ENCODE measurements at regions not wholly inside any gene's neighbourhood (a gene's known extent, or its start where the extent isn't known, plus 50 kb on each side); places are given as distances from the start of the nearest gene placed in this dataset.

DNA sequence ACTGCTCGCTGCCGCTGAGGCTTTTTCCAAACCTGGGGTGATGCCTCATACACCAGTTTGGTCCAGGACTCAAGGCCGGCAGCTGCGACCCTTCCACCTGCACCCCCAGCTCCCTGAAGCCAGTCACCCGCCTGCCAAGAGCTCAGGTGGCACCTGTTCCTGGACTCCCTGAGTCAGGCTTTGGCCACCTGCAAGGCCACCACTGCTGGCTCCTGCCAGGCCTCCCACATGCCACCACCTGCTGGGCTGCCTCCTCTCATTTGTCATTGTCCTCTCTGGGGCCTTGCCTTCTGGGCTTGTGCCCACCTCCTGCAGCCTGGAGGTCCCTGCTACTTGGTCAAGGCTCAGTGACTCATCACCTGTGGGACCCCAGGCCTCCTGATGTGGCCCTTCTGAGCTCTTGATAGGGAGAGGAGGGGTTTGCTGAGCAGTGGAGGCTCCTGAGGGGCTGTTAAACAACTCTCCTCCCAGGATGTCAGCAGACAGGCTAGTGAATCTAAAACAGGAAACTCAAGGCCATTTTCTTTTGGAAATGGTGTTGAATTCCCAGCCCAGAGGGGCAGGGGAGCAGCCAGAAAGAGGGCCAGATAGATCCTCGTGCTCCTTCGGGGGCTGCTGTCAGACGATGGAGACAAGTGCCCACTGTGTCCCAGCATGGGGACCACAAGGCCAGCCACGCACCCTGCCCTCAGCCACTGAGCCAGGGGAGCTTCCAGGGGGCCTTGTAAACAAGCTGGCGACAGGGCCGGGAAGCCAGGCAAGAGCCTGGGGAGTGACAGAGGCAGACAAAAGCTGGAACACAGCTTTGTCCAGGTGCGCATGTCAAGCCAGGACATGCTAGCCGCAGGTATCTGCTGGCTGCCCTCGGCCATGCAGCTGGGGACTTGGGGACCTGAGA, 416.8 kb downstream of the LRATD1 start:
- DNase-seq = no peak

DNA sequence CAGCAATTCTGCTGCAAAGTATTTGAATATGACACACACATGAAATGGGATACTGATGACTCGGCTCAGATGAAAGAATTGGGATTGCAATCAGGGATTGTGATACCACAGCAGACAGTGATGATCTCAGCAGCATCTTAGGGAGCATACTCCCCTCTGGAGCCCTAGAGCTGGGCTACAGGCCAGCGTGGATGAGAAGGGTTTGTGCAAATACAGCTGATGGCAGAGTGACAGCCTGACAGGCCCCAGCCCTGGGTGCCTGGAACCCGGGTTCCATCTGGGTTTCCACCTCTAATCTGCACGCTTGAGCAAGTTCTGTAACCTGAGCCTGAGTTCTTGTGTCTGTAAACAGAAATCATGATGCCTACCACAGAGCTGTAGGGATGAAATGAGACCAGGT, 418.0 kb downstream of the LRATD1 start:
- no peak for DNase-seq

DNA sequence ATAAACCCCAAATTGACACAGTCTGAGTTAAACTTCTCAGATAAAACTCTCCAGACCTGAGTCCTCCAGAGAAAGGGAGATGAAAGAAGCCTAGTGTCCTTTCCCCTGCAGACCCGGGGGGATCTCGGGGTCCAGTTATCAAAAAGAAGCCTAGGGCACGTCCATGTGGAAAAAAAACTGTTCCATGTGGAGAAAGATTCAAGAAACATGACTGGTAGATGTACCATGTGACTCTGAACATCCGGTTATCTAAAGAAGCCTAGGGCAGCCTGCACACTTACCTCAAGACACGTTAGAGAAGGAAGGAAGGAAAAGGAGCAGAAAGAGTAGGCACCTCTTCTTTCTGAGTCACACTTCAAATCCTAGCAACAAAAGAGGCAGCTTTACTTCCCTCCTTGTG, 421.0 kb downstream of the LRATD1 start:
- no peak for DNase-seq

DNA sequence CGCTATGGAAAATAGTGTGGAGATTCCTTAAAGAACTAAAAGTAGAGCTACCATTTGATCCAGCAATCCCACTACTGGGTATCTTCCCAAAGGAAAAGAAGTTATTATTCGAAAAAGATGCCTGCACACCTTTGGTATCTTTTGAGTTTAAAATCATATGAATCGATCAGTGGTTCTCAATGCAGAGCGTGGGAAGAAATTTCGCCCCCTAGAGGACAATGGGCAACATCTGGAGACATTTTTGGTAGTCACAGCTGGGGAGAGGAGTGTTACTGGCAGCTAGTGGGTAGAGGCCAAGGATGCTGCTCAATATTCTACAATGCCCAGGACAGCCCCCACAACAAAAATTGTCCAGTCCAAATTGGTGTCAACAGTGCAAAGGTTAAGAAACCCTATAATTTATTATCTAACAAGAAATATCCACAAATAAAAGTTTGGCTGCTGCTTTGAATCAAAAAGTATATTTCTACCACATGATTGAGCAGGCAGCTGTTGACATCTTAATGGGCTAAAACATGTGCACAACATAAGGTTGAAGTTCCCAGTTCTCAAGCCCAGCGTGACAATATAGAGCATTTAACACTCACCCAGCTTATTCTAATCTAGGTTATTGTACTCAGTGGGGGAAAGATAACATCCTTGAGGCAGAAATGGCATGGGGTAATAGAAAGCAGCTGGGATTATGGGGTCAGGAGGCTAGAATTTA, 425.7 kb downstream of the LRATD1 start:
- no peak for DNase-seq

DNA sequence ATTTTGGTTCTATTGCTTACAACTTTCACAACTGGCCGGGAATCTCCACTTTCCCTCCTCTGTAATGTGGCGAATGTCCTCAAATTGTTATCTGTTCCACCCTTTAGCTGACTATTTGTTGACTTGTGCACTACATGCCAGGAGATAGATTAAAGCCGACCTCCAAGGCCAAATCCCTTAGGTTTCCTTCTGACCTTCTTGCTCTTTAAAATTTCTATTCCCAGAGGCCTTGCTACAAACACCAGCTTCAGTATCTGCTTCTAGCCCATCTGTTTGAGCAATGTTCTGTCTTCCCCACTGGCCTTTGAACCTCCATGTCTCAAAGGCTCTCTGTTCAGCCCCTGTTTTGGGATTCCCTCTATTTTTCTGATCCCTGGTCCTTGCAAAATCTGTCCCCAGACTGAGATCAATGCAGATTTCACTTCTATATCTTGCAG, 426.2 kb downstream of the LRATD1 start:
- DNase-seq = no peak

DNA sequence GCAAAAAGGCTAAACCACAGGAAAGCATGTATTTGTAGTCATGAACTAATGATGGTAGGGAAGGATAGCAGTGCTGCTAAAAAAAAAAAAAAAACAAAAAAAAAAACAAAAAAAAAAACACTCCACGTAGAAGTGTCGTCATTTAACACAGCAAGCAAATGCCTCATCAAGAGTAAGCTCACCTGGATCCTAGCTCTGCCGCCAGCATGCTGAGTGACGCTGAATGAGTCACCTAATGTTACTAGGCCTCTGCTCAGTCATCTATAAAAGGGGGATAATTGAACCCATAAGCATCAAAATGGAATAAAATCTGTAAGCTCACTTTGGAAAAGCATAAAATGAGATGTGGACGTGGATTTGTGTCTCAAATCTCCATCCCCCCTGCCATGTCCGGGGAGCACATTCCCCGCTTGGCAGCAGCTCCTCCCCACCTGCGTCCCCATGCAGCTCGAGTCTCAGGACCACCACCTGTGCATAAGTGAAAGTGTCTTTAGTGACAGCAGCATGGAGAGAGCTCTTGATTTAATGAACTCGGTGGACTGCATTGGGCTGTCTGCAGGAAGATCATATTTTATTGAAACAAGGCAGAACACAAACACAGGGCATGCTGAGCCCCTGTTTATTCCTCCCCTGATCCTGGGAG, 427.5 kb downstream of the LRATD1 start:
- no peak for DNase-seq

DNA sequence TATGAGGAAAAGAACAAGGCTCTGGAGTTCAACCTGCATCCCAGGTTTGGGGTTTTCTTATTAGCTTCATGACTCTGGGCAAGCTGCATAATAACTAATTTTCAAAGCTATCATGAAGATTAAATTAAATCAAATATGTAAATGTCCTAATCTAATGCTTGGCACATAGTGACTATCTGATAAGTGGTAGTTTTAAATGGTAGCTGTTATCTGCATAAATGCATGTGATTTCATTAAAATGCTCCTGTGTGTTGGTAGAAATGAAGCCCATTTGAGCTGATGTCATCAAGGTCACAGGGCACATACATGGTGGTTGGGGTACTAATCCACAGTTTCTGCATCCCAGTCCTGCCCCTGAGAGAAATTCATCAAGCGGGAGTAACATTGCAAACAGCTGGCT, 428.8 kb downstream of the LRATD1 start:
- no peak for DNase-seq

DNA sequence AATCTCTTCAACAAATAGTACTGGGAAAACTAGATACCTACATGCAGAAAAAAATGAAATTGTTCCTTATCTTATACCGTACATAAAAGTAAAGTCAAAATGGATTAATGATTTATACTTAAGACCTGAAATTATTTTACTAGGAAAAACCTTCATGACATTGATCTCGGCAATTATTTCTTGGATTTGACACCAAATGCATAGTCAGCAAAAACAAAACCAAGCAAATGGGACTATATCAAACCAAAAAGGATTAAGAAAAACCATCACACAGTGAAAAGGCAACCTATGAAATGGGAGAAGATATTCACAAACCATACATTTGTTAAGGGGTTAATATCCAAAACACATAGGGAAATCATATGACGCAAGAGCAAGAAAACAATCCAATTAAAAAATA, 433.6 kb downstream of the LRATD1 start:
- DNase-seq = no peak

DNA sequence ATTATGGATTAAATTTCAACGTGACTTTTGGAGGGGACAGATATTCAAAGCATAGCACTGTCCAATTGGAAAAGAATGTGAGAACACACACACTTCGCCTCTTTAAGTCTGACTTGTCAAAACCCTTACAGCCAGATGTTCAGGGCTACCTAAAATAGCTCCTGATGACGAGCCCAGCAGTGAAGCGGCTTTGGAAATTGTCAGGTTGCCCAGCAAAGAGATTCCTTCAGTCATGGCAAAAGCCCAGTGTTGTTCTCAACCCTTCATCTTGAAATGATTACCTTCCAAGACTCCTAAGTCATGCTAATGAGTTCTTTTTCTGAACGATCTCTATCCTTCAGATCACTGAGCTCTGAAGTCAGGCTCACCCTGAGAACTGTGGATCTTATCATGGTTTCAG, 436.6 kb downstream of the LRATD1 start:
- DNase-seq = no peak

DNA sequence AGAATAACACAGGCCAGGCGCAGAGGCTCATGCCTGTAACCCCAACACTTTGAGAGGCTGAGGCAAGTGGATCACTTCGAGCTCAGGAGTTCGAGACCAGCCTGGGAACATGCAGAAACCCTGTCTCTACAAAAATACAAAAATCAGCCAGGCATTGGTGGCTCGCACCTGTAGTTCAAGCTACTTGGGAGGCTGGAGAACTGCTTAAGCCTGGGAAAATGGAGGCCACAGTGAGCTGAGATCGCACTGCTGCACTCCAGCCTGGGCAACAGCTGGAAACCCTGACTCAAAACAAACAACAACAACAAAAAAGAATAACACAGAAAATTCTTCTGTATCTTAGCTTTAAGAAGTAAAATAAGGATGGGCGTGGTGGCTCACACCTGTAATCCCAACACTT, 440.3 kb downstream of the LRATD1 start:
- no peak for DNase-seq

DNA sequence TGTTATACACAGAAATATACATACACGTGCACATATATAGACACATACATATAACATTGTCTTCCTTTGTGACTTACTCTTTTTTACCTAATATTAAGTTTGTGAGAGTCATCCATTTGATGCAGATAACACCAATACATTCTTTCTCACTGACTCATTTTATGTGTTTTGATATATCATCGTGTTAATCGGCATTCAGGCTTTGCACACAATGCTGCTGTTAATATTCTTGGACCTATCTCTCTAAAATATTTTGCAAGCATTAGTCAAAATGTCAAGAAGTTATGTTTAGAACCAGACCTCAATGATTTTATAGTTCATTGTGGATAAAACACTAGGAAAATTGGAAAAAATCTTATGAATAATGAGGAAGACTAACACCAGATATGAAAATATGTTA, 441.1 kb downstream of the LRATD1 start:
- peak; percentile 81 for DNase-seq

DNA sequence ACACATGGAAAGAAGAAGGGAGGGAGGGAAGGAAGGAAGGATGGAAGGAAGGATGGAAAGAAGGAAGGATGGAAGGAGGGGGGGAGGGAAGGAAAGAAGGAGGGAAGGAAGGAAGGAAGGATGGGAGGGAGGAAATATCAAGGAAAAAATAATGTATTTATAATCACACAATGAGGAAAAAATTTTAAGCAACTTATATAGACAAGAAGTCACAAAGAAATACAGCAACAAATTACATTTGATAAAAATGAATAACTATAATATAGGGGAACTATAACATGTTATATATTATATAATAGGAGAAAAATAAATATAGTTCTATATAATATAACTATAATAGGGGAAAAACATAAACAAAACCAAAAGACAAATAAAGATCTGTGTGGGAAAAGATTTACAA, 441.8 kb downstream of the LRATD1 start:
- DNase-seq = no peak

DNA sequence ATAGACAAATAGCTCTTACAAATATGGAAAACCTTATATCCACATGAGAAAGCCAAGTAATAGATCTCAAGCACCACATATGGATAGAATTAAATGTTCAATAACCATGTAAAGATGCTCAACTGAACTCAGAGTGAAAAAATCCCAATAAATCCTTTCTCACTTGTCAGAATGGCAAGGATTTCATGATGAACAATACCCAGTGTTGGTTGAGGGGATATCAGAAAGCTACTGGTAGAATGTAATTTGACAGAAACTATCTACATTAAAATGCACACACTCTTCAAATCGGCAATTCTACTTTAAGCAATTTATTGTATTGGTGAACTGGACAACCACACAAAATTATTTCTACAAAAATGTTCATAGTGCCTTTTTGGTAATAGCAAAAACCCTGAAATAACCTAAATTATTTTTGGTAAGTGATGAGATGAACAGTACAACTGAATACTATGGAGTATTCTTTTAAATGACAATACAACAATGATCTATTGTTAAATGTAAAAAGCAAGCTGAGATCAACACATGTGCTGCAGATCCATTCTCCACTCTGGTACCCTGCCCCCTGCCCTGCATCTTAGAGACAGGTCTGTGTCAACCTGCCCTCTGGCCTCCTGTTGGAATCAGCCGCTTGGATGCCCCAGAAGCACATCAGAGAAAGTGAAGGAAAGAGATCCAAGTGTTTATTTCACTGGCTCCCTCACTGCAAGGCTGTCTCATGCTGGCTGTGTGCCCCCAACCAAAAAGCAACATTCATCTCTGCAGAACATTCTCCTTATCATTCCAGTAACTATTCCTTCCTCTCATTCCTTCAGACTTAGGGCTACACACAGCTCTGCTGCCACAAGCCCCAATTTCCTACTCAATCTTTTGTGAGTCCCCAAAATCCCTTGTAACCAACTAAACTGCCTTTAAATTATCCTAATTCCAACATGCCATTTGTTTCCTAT, 442.5 kb downstream of the LRATD1 start:
- DNase-seq = no peak

DNA sequence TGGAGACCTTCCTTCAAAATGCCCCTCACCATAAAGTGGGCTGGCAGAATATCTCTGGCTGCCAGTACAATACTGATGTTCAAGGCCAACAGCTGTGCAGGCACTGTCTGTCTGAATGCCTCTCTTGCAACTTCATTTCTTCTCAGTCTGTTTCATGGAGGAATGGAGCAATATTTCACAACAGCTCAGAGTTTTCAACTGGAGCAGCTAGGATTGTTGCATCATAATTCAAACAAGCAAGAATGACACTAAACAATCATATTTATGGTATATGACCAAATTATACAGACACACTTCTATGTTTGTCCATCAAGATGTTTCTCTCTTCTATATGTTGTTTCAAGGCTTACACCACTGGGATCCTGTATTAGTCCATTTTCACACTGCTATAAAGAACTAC, 444.2 kb downstream of the LRATD1 start:
- no peak for DNase-seq

DNA sequence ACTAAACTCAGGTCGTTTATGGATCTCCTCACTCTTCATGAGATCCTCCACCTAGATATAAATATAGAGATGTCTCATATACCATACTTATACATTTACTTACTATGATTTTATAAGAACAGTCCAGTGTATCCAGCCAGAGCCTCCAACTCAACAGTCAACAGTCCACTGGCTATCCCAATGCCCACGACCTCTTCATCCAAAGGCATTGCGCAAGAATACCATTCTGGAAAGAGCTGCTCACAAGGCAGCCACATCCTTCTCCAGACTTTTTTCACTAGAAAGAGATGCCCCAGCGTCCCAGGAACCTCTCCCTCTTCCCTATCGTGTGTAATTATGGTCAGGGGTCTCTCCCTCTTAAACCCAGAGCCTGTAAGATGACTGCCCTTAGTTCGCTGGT, 448.8 kb downstream of the LRATD1 start:
- no peak for DNase-seq

DNA sequence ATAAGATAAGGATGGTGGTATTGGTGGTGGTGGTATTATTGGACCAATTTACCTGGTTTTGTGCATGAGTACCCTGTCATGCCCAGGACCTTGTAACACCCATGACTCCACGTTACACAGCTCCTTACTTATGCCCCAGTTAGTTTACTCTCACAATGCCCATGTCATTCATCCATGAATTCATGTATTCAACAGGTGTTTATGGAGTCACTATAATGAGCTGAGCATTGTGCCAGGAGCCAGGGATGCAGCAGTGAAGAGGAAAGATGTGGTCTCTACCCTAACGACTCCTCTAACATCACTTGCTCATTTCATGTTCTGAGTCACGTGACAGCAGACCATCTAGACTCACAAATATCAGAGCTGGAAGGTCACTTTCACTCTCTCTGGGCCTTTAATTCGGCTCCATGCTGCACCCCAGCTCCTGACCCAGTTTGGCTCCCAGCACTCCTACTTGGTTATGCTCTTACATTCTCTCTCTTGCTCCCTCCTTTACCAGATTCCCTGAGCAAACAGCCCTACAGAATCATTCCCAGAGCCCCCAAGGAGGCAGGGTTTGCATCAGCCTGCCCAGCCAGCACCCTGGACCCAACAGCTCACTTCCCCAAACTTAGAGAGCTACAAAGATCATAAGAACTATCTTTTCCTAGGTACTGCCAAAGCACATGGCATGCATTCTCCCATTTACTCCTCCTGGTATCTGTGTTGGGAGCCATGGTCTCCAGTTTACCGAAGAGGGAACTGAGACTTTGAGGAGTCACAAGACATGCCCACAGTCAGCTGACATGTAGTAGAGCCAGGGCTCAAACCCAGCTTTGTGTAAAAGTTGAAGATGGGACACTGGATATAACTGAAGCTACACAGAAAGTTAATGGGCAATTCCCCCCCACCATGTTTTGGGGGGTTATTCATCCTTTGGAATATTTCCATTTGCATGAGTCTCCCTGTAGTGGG, 449.9 kb downstream of the LRATD1 start:
- DNase-seq = no peak

DNA sequence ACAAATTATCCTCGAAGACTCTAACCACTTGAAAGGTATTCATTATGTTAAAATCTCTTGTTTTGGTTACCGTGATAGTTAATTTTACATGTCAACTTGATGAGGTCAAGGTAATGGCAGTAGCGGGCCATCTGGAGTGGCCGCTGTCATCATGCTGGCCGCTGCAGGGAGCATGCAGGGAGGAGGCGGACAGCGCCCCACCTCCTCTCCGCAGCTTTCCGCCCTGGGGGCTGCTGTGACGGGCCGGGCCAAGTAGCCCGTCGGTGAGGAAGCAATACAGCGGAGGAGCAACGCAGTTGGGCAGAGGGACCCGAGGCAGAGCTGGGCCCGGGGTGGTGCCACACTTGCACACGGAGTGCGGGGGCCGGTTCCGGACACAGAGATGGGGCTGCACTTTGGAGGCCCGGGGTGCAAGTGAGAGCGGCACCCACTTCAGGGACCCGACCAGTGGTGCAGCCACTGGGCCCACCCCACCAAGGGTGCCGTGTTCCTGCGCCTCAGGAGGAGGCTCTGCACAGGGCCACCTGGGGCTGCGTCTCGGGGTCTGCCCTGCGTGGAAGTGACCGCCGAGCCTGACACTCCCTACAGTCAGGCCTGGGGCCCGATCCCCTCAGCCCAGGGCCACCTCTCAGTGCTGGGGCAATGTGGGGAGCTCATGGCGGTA, 452.4 kb downstream of the LRATD1 start:
- no peak for DNase-seq

DNA sequence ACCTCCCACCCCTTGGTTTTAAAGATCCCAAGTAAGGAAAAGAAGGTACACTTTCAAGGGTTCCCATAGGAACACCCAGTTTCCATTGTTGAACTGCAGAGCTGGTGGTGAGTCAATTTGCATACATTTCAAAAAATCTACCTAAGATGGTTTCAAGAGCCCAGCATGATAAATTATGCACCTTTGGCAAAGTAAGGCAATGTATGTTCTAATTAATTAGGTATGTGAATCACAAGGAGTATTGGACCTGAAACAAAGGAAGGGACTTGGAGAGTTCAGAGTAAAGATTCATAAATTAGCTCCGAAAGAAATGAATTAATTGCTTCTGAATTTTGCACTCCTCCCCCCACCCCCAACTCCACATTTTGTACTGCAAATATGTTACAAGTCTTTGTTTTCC, 459.7 kb downstream of the LRATD1 start:
- no peak for DNase-seq

DNA sequence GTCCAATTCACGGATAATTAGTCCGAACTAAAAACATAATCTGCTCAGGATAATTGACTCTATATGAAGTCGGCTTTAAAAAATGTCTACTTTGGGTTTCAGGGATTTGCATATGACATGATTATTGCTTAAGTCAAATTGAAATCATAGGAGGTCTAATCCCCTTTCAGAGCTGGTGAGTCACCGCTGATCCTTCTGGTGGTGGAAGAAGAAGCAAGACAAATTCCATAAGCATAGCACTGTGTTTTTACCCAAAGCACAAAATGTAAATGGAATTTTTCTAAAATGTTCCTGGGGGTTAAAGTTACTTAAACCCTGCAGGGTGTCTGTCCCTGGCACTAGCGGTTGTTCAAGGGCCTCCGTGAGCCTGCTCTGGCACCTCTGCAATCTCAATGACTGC, 460.2 kb downstream of the LRATD1 start:
- DNase-seq = no peak

DNA sequence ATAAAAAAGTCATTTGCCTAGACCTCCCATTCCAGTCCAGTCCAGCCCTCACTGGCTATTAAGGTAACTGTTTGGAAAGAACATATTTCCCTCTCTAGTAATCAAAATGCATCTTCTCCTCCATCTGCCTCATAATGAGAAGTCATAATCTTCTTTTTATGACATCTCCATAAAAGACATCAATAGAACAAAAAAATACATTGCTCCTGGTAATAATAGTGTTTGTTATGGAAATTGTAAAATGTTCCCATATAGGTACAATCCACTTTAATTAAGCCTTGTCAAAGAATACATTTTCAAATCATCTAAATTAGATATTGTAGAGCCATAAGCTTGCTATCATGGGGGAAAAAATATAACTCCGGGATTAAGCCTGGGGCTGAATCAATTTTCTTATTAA, 461.6 kb downstream of the LRATD1 start:
- no peak for DNase-seq

DNA sequence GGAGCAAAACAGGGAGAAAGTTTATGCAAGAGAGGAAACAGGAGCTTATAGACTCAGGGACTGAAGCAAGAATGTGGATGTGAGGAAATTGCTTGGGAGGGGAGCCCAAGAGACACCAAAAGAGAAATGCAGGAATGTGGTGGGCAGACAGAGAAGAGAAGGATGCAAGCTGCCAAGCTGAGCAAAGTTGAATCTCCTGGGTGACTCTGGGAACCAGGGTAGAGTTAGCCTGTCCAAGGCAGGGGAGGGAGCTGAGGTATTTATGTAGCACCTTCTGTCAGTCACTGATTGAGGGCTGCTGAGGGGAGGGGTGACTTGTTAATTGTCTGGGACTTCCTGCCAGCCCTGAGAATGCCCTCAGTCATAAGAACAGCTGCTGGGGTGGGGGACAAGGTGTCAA, 464.3 kb downstream of the NBAS start:
- no peak for DNase-seq

Measured in NCI-H226 (cell line).